Right atrium auricular region (tissue), 2 donors: ENCODE measurements at regions not wholly inside any gene's neighbourhood (a gene's known extent, or its start where the extent isn't known, plus 50 kb on each side); places are given as distances from the start of the nearest gene placed in this dataset.

Source experiments
- DNase-seq: peaks from one replicate; pipeline ENCODE4 v3.0.0-alpha.2; 2019; ENCODE audit warnings: low spot score
- H3K27ac ChIP-seq, 2 donors: fragments of 200-600 bp; sonication (generic); 1 replicate in 1 of 2; 2 replicates in 1 of 2; pipeline ENCODE4 v1.5.1; 2016 to 2019
- H3K27me3 ChIP-seq, 2 donors: fragments of 200-600 bp; sonication (generic); one replicate each; pipeline versions ENCODE4 v1.5.1 to v1.6.0; 2017 to 2019
- H3K36me3 ChIP-seq: fragments of 200-600 bp; sonication (generic); one replicate; pipeline ENCODE4 v1.5.1; 2016
- H3K4me1 ChIP-seq, 2 donors: fragments of 200-600 bp; sonication (generic); one replicate each; pipeline versions ENCODE4 v1.5.1 to v1.6.0; 2017 to 2019
- H3K4me3 ChIP-seq, 2 donors: fragments of 200-600 bp; sonication (generic); 1 replicate in 1 of 2; 2 replicates in 1 of 2; pipeline ENCODE4 v1.5.1; 2017 to 2019; ENCODE audit warnings: mild to moderate bottlenecking in 1 of 2, moderate library complexity in 1 of 2
- H3K9me3 ChIP-seq, 2 donors: fragments of 200-600 bp; sonication (generic); one replicate each; pipeline ENCODE4 v1.5.1; 2019
- TF ChIP-seq, protein P1 (sequence below), 2 donors: fragments of 200-600 bp; sonication (generic); IDR thresholded peaks; one replicate each; pipeline ENCODE4 v1.5.1; 2019; ENCODE audit warnings: antibody characterized with exemption in 2 of 2

GRCh38 chr7:423312-424260, 96.1 kb downstream of the PDGFA start:
- DNase-seq: no peak
- H3K36me3 ChIP-seq: no peaks in the 10 kb centered on the region
- no peak overlapping the region for H3K27ac ChIP-seq
- H3K4me3 ChIP-seq: no peak overlapping the region
- peaks cover 0 to 3% of the 10 kb centered on the region in 2 donors for H3K9me3 ChIP-seq
- TF ChIP-seq, protein P1, sequence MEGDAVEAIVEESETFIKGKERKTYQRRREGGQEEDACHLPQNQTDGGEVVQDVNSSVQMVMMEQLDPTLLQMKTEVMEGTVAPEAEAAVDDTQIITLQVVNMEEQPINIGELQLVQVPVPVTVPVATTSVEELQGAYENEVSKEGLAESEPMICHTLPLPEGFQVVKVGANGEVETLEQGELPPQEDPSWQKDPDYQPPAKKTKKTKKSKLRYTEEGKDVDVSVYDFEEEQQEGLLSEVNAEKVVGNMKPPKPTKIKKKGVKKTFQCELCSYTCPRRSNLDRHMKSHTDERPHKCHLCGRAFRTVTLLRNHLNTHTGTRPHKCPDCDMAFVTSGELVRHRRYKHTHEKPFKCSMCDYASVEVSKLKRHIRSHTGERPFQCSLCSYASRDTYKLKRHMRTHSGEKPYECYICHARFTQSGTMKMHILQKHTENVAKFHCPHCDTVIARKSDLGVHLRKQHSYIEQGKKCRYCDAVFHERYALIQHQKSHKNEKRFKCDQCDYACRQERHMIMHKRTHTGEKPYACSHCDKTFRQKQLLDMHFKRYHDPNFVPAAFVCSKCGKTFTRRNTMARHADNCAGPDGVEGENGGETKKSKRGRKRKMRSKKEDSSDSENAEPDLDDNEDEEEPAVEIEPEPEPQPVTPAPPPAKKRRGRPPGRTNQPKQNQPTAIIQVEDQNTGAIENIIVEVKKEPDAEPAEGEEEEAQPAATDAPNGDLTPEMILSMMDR (IDR thresholded peaks at IDR 0.05): no peak
- H3K4me1 ChIP-seq: peaks cover 0 to 17% of the 10 kb centered on the region in 2 donors
- no peaks in the 10 kb centered on the region for H3K27me3 ChIP-seq

GRCh38 chr7:424301-424935, 95.2 kb downstream of the PDGFA start:
- Histone ChIP-seq H3K9me3 (no peaks in the 10 kb centered on the region), H3K4me1 (peaks cover 0 to 17% of the 10 kb centered on the region in 2 donors), H3K36me3 (no peaks in the 10 kb centered on the region), H3K4me3 (no peak overlapping the region), H3K27me3 (no peaks in the 10 kb centered on the region), H3K27ac (no peak overlapping the region)
- DNase-seq: no peak
- TF ChIP-seq, protein P1 (IDR thresholded peaks at IDR 0.05): no peak

DNA sequence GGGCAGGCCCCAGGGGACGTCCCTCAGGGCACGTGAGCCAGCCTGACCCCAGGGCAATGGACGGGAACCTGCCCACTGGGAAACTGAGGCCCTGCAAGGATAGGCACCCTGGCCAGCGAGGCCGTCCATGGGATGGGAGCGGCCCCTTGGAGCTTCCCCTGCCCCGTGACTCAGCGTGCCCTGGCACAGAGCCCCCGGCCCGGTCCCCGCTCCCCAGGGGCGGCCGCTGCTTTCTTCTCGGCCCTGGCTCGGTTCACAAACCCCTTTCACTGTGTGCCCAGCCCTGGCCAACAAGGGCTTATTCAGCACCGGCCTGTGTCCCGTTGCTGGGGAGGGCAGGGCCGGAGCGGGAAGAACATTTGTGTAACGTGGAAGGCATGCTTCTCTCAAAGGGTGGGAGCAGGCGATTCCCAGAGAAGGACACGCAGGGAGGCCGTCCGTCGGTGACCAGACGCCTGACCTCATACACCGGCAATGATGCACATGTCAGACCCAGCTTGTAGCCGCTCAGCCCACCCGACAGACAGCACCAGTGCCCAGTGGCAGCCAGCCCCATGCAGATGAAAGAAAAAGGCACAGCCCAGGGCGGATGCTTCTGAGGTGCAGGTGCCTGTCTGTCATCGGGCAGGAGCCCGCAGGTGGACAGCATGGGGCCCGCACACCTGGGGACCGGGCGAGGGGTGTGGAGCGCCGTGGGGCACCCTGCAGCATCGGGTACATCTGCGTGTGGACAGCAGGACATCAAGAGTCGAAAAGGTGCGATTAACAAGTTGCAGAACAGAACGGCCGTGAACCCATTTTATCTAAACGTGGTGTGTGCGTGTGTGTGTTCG, 94.5 kb downstream of the PDGFA start:
- Histone ChIP-seq H3K4me1 (peaks cover 0 to 17% of the 10 kb centered on the region in 2 donors), H3K9me3 (no peaks in the 10 kb centered on the region), H3K27me3 (no peaks in the 10 kb centered on the region), H3K4me3 (no peak overlapping the region), H3K27ac (no peak overlapping the region), H3K36me3 (no peaks in the 10 kb centered on the region)
- DNase-seq: no peak
- TF ChIP-seq, protein P1 (IDR thresholded peaks at IDR 0.05): no peak

DNA sequence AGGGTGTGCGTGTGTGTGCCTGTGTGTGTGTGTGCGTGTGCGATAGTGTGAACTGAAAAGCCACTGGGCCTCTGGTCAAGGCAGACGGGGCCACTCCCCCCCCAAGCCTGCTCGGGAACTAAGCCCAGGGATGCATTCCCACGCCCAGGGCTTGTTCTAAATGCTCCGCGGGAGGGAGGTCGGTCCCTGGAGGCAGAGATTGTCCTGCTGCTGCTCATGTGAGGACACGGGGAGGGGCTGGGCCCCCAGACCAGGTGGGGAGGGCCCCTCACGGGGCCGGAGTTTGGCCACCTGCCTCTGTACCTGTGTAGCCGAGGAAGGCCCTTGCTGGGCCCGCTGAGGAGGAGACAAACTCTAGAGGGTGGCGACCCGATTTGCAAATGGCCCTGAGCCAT, 93.9 kb downstream of the PDGFA start:
- Histone ChIP-seq H3K36me3 (no peaks in the 10 kb centered on the region), H3K27ac (no peak overlapping the region), H3K4me1 (peaks cover 0 to 17% of the 10 kb centered on the region in 2 donors), H3K27me3 (no peaks in the 10 kb centered on the region), H3K9me3 (no peaks in the 10 kb centered on the region), H3K4me3 (no peak overlapping the region)
- DNase-seq: no peak
- TF ChIP-seq, protein P1 (IDR thresholded peaks at IDR 0.05): no peak

GRCh38 chr7:426510-426909, 93.1 kb downstream of the PDGFA start:
- H3K4me3 ChIP-seq: no peak overlapping the region
- no peak overlapping the region for H3K27ac ChIP-seq
- DNase-seq: no peak
- peaks cover 0 to 17% of the 10 kb centered on the region in 2 donors for H3K4me1 ChIP-seq
- no peaks in the 10 kb centered on the region for H3K27me3 ChIP-seq
- H3K36me3 ChIP-seq: no peaks in the 10 kb centered on the region
- TF ChIP-seq, protein P1 (IDR thresholded peaks at IDR 0.05): no peak
- no peaks in the 10 kb centered on the region for H3K9me3 ChIP-seq
